ELF-1 (cell line): ENCODE measurements at regions not wholly inside any gene's neighbourhood (a gene's known extent, or its start where the extent isn't known, plus 50 kb on each side); places are given as distances from the start of the nearest gene placed in this dataset.

Experiments used
- DNase-seq: peaks from one replicate; pipeline ENCODE4 v3.0.0-alpha.2; 2016; ENCODE audit warnings: low read depth, low spot score

- DNase-seq: no peak
These were observed 54.7 kb upstream of the AMN1 start for GRCh38 chr12:31783556-31783955.

- DNase-seq: no peak
These were observed 53.2 kb upstream of the AMN1 start for GRCh38 chr12:31781894-31782540.

GRCh38 chr12:31780096-31780495, 51.3 kb upstream of the AMN1 start:
- DNase-seq: no peak

- no peak for DNase-seq
These were observed 49.9 kb upstream of the AMN1 start for GRCh38 chr12:31778687-31779086.
